ENCODE measurements at regions not wholly inside any gene's neighbourhood (a gene's known extent, or its start where the extent isn't known, plus 50 kb on each side); places are given as distances from the start of the nearest gene placed in this dataset.

GRCh38 chr1:213585402-213585801, 402.4 kb upstream of the PROX1 start:
- TF ChIP-seq CTCF (optimal IDR thresholded peaks at IDR 0.05 in 1 of 3, IDR thresholded peaks at IDR 0.05 in 1 of 3, conservative IDR thresholded peaks at IDR 0.05 in 1 of 3; ENCODE audit: extremely low read depth in 1 of 3, insufficient read depth in 2 of 3, low read length in 3 of 3) (no peak), EZH2 (IDR thresholded peaks at IDR 0.05; ENCODE audit: low read length) (no peak)
